ENCODE measurements at regions not wholly inside any gene's neighbourhood (a gene's known extent, or its start where the extent isn't known, plus 50 kb on each side); places are given as distances from the start of the nearest gene placed in this dataset.

- no peak overlapping the region for H3K9ac ChIP-seq (ENCODE audit: low read length)
- no peaks in the 10 kb centered on the region for H3F3A ChIP-seq (ENCODE audit: insufficient read depth, low read length)
- no peaks in the 10 kb centered on the region for H3K9me3 ChIP-seq (ENCODE audit: low read length)
- no peak overlapping the region for H2AFZ ChIP-seq (ENCODE audit: low read length)
- no peak overlapping the region for H3K4me2 ChIP-seq (ENCODE audit: low read length)
- TF ChIP-seq CTCF (IDR thresholded peaks at IDR 0.05; ENCODE audit: low read length), result no peak
- no peak for TF ChIP-seq EZH2 (IDR thresholded peaks at IDR 0.05; ENCODE audit: borderline replicate concordance, low read length)
- H3K9me2 ChIP-seq (ENCODE audit: low read depth, low read length), result no peaks in the 10 kb centered on the region
- no peak overlapping the region for H3K4me3 ChIP-seq (ENCODE audit: low read depth, low read length, poor library complexity, severe bottlenecking)
- H3K27me3 ChIP-seq (ENCODE audit: insufficient read depth, low read length), result no peaks in the 10 kb centered on the region
- H3K4me1 ChIP-seq (ENCODE audit: insufficient read depth, low read length, severe bottlenecking), result no peaks in the 10 kb centered on the region
- no peaks in the 10 kb centered on the region for H3K79me2 ChIP-seq (ENCODE audit: insufficient read depth, low read length)
- no peak overlapping the region for H3K27ac ChIP-seq (ENCODE audit: low read depth, low read length, poor library complexity, severe bottlenecking)
- no peaks in the 10 kb centered on the region for H4K20me1 ChIP-seq (ENCODE audit: insufficient read depth, low read length)
- no peaks in the 10 kb centered on the region for H3K36me3 ChIP-seq (ENCODE audit: insufficient read depth, low read length)
Measured at GRCh38 chr12:97685360-97685759, 222.8 kb downstream of the RMST start.

DNA sequence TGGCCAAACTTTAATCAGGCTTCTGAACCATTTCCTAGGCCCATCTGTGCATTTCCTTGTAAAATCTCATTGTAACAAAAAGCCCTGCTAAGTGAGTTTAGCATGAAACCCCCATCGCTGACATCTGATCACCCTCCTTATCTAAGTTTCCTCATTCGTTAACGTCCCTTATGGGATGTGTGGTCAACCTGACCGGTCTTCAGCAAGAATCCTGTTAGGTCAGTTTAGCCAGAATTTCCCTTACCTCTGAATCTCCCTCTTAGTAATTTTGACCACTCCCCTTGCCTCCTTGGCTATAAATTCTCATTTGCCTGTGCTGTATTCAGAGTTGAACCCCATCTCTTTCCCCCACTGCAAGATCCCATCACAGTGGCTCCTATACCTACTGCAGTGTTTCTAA lies 239.3 kb downstream of the RMST start:
- Histone ChIP-seq H3K9me3 (ENCODE audit: low read length) (no peaks in the 10 kb centered on the region), H3F3A (ENCODE audit: insufficient read depth, low read length) (no peaks in the 10 kb centered on the region), H3K36me3 (ENCODE audit: insufficient read depth, low read length) (no peaks in the 10 kb centered on the region), H4K20me1 (ENCODE audit: insufficient read depth, low read length) (no peaks in the 10 kb centered on the region), H3K4me1 (ENCODE audit: insufficient read depth, low read length, severe bottlenecking) (no peaks in the 10 kb centered on the region), H3K9me2 (ENCODE audit: low read depth, low read length) (no peaks in the 10 kb centered on the region), H2AFZ (ENCODE audit: low read length) (no peak overlapping the region), H3K4me3 (ENCODE audit: low read depth, low read length, poor library complexity, severe bottlenecking) (no peak overlapping the region), H3K79me2 (ENCODE audit: insufficient read depth, low read length) (no peaks in the 10 kb centered on the region), H3K4me2 (ENCODE audit: low read length) (no peak overlapping the region), H3K27me3 (ENCODE audit: insufficient read depth, low read length) (no peaks in the 10 kb centered on the region), H3K9ac (ENCODE audit: low read length) (no peak overlapping the region), H3K27ac (ENCODE audit: low read depth, low read length, poor library complexity, severe bottlenecking) (no peak overlapping the region)
- no peak for TF ChIP-seq CTCF (IDR thresholded peaks at IDR 0.05; ENCODE audit: low read length)
- no peak for TF ChIP-seq EZH2 (IDR thresholded peaks at IDR 0.05; ENCODE audit: borderline replicate concordance, low read length)

- TF ChIP-seq CTCF (IDR thresholded peaks at IDR 0.05; ENCODE audit: low read length) (no peak), EZH2 (IDR thresholded peaks at IDR 0.05; ENCODE audit: borderline replicate concordance, low read length) (no peak)
Measured at GRCh38 chr12:97711392-97711791, 248.8 kb downstream of the RMST start.

More at GRCh38 chr12:97711392-97711791, 248.8 kb downstream of the RMST start:
- no peaks in the 10 kb centered on the region for H3K4me1 ChIP-seq (ENCODE audit: insufficient read depth, low read length, severe bottlenecking)
- H3K4me3 ChIP-seq (ENCODE audit: low read depth, low read length, poor library complexity, severe bottlenecking), result no peak overlapping the region
- no peaks in the 10 kb centered on the region for H3K9me3 ChIP-seq (ENCODE audit: low read length)
- no peaks in the 10 kb centered on the region for H3K9me2 ChIP-seq (ENCODE audit: low read depth, low read length)
- H3K79me2 ChIP-seq (ENCODE audit: insufficient read depth, low read length), result no peaks in the 10 kb centered on the region
- H3K27me3 ChIP-seq (ENCODE audit: insufficient read depth, low read length), result no peaks in the 10 kb centered on the region
- no peak overlapping the region for H2AFZ ChIP-seq (ENCODE audit: low read length)
- no peak overlapping the region for H3K4me2 ChIP-seq (ENCODE audit: low read length)
- H4K20me1 ChIP-seq (ENCODE audit: insufficient read depth, low read length), result no peaks in the 10 kb centered on the region
- H3K36me3 ChIP-seq (ENCODE audit: insufficient read depth, low read length), result no peaks in the 10 kb centered on the region
- H3K27ac ChIP-seq (ENCODE audit: low read depth, low read length, poor library complexity, severe bottlenecking), result no peak overlapping the region
- no peaks in the 10 kb centered on the region for H3F3A ChIP-seq (ENCODE audit: insufficient read depth, low read length)
- H3K9ac ChIP-seq (ENCODE audit: low read length), result no peak overlapping the region
